CD14-positive monocyte (primary cell): ENCODE measurements at regions not wholly inside any gene's neighbourhood (a gene's known extent, or its start where the extent isn't known, plus 50 kb on each side); places are given as distances from the start of the nearest gene placed in this dataset.
"Not testable (repeated sequence)": the region's sequence is repeated elsewhere in the genome, so short reads cannot be mapped to it uniquely, and the experiment has no call there.

Experiments
- DNase-seq, 3 donors: peaks; one replicate each; pipeline ENCODE4 v3.0.0-alpha.2; 2011 to 2022
- H2AFZ ChIP-seq: 2 replicates; pipeline ENCODE4 v1.6.0; 2012; ENCODE audit warnings: mild to moderate bottlenecking, low read depth, low read length, inconsistent platforms; ENCODE audit not compliant: insufficient read depth, poor library complexity, severe bottlenecking
- H3K27ac ChIP-seq, 2 donors: 1 replicate in 1 of 2; 2 replicates in 1 of 2; pipeline ENCODE4 v1.5.1; 2012 to 2013; ENCODE audit warnings: low read length in 2 of 2, control low read depth in 1 of 2, inconsistent platforms in 1 of 2, low read depth in 1 of 2, mild to moderate bottlenecking in 1 of 2
- H3K27me3 ChIP-seq, 2 donors: one replicate each; pipeline versions ENCODE4 v1.6.0 to v1.6.1; 2011 to 2013; ENCODE audit warnings: low read length in 2 of 2; ENCODE audit not compliant: control insufficient read depth in 2 of 2, insufficient read depth in 2 of 2
- H3K36me3 ChIP-seq, 2 donors: replicated peaks in 1 of 2; 1 replicate in 1 of 2; 2 replicates in 1 of 2; pipeline versions ENCODE4 v1.5.1 to v1.6.1; 2012 to 2013; ENCODE audit warnings: low read length in 2 of 2, control low read depth in 1 of 2, inconsistent platforms in 1 of 2, mild to moderate bottlenecking in 1 of 2; ENCODE audit not compliant: insufficient read depth in 2 of 2, control insufficient read depth in 1 of 2
- H3K4me1 ChIP-seq, 2 donors: 1 replicate in 1 of 2; 2 replicates in 1 of 2; pipeline versions ENCODE4 v1.5.1 to v1.6.1; 2012 to 2013; ENCODE audit warnings: low read length in 2 of 2, control low read depth in 1 of 2, inconsistent platforms in 1 of 2, mild to moderate bottlenecking in 1 of 2, moderate library complexity in 1 of 2; ENCODE audit not compliant: insufficient read depth in 2 of 2, control insufficient read depth in 1 of 2
- H3K4me2 ChIP-seq: replicated peaks from 2 replicates; pipeline ENCODE3; 2012; ENCODE audit warnings: low read length, moderate library complexity, mild to moderate bottlenecking; ENCODE audit not compliant: poor library complexity, severe bottlenecking; ENCODE audit errors: extremely low read depth
- H3K4me3 ChIP-seq, 3 experiments: fragments of 200-600 bp in 1 of 3; sonication (generic) in 1 of 3; replicated peaks in 1 of 3; 1 replicate in 2 of 3; 2 replicates in 1 of 3; pipeline ENCODE4 v1.5.1; 2011 to 2013; ENCODE audit warnings: low read length in 3 of 3, mild to moderate bottlenecking in 3 of 3, control low read depth in 2 of 3, low read depth in 2 of 3, inconsistent platforms in 1 of 3, moderate library complexity in 1 of 3
- H3K79me2 ChIP-seq: 2 replicates; pipeline ENCODE4 v1.6.0; 2012; ENCODE audit warnings: mild to moderate bottlenecking, control low read depth, inconsistent platforms, low read length, moderate library complexity; ENCODE audit not compliant: insufficient read depth
- H3K9ac ChIP-seq: 2 replicates; pipeline ENCODE4 v1.6.0; 2017; ENCODE audit warnings: low read length, mild to moderate bottlenecking; ENCODE audit not compliant: insufficient read depth, poor library complexity, severe bottlenecking
- H3K9me3 ChIP-seq, 2 donors: replicated peaks in 1 of 2; 1 replicate in 1 of 2; 2 replicates in 1 of 2; pipeline versions ENCODE4 v1.5.1 to v1.6.1; 2012 to 2013; ENCODE audit warnings: low read length in 2 of 2, control low read depth in 1 of 2; ENCODE audit not compliant: control insufficient read depth in 1 of 2, insufficient read depth in 1 of 2
- H4K20me1 ChIP-seq: 2 replicates; pipeline ENCODE4 v1.6.0; 2012; ENCODE audit warnings: mild to moderate bottlenecking, low read length, control low read depth, moderate library complexity; ENCODE audit not compliant: insufficient read depth
- H3K27ac Mint-ChIP-seq, 7 donors: one replicate each; pipeline ENCODE4 v1.8.0; 2020; ENCODE audit warnings: mild to moderate bottlenecking in 7 of 7, mixed read lengths in 7 of 7, moderate library complexity in 6 of 7, inconsistent platforms in 2 of 7
- H3K27me3 Mint-ChIP-seq, 3 donors: one replicate each; pipeline ENCODE4 v1.8.0; 2021 to 2022; ENCODE audit warnings: low read depth in 3 of 3, mild to moderate bottlenecking in 3 of 3, mixed read lengths in 3 of 3, moderate library complexity in 3 of 3, inconsistent platforms in 1 of 3
- H3K36me3 Mint-ChIP-seq, 2 donors: one replicate each; pipeline ENCODE4 v1.8.0; 2020; ENCODE audit warnings: mixed read lengths in 2 of 2, inconsistent platforms in 1 of 2, mild to moderate bottlenecking in 1 of 2
- H3K4me1 Mint-ChIP-seq: one replicate; pipeline ENCODE4 v1.8.0; 2020; ENCODE audit warnings: mild to moderate bottlenecking, mixed read lengths
- H3K4me3 Mint-ChIP-seq, 2 donors: one replicate each; pipeline ENCODE4 v1.8.0; 2020; ENCODE audit warnings: mild to moderate bottlenecking in 2 of 2, mixed read lengths in 2 of 2, moderate library complexity in 1 of 2
- H3K9me3 Mint-ChIP-seq, 7 donors: one replicate each; pipeline ENCODE4 v1.8.0; 2020 to 2022; ENCODE audit warnings: mixed read lengths in 7 of 7, mild to moderate bottlenecking in 6 of 7, moderate library complexity in 6 of 7, inconsistent platforms in 2 of 7
- WGBS: methylation state at CpG from one replicate; pipeline ENCODE4 v1.1.5; 2013; ENCODE audit warnings: missing lambda C conversion rate; ENCODE audit not compliant: insufficient coverage; 5-methylcytosine and 5-hydroxymethylcytosine counted together
- intact Hi-C, 2 donors: fragments of 100-400 bp; cut with micrococcal nuclease; formaldehyde crosslinking; loops; one replicate each; pipeline versions ENCODE4 v1.15.0 to v1.15.1; 2023
- TF ChIP-seq, protein P1 (sequence below): fragments of 200-600 bp; IDR thresholded peaks from one replicate; pipeline ENCODE4 v1.8.0; 2022; ENCODE audit warnings: antibody characterized with exemption, mild to moderate bottlenecking

DNA sequence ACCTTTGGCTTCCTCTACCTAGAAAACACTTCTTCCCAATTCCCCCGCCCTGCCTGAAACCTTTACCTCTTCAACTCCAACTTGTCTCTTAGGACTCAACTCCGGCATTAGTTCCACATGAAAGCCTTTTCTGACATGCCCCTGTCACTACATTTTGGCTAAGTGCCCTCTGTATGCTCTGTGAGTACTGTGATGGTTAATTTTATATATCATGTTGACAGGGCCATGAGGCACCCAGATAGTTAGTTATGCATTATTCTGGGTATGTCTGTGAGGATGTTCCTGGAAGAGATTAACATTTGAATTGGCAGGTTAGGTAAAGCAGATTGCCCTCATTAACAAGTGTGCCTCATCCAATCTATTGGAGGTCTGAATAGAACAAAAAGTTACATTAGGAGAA lies 75.6 kb upstream of the NCKAP5 start:
- Mint-ChIP-seq H3K4me1 (no peaks in the 10 kb centered on the region), H3K4me3 (no peak overlapping the region), H3K36me3 (no peaks in the 10 kb centered on the region), H3K9me3 (peaks cover 1 to 10% (median 5%) of the 10 kb centered on the region in 7 donors), H3K27me3 (peaks cover 0 to 2% (median 2%) of the 10 kb centered on the region in 3 donors), H3K27ac (no peak overlapping the region)
- intact Hi-C loops, result no loop called here
- no CpG with 5 or more reads among the region's 2 CpGs for WGBS
- H3K36me3 ChIP-seq, result no peaks in the 10 kb centered on the region
- H3K9ac ChIP-seq, result no peak overlapping the region
- H3K4me3 ChIP-seq, result no peak overlapping the region
- no peak overlapping the region for H3K4me2 ChIP-seq
- no peaks in the 10 kb centered on the region for H3K79me2 ChIP-seq
- H3K27ac ChIP-seq, result no peak overlapping the region
- no peak for DNase-seq
- H2AFZ ChIP-seq, result no peak overlapping the region
- H3K9me3 ChIP-seq, result no peaks in the 10 kb centered on the region
- H3K27me3 ChIP-seq, result no peaks in the 10 kb centered on the region
- no peaks in the 10 kb centered on the region for H4K20me1 ChIP-seq
- no peaks in the 10 kb centered on the region for H3K4me1 ChIP-seq
- TF ChIP-seq, protein P1, sequence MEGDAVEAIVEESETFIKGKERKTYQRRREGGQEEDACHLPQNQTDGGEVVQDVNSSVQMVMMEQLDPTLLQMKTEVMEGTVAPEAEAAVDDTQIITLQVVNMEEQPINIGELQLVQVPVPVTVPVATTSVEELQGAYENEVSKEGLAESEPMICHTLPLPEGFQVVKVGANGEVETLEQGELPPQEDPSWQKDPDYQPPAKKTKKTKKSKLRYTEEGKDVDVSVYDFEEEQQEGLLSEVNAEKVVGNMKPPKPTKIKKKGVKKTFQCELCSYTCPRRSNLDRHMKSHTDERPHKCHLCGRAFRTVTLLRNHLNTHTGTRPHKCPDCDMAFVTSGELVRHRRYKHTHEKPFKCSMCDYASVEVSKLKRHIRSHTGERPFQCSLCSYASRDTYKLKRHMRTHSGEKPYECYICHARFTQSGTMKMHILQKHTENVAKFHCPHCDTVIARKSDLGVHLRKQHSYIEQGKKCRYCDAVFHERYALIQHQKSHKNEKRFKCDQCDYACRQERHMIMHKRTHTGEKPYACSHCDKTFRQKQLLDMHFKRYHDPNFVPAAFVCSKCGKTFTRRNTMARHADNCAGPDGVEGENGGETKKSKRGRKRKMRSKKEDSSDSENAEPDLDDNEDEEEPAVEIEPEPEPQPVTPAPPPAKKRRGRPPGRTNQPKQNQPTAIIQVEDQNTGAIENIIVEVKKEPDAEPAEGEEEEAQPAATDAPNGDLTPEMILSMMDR, result no peak

DNA sequence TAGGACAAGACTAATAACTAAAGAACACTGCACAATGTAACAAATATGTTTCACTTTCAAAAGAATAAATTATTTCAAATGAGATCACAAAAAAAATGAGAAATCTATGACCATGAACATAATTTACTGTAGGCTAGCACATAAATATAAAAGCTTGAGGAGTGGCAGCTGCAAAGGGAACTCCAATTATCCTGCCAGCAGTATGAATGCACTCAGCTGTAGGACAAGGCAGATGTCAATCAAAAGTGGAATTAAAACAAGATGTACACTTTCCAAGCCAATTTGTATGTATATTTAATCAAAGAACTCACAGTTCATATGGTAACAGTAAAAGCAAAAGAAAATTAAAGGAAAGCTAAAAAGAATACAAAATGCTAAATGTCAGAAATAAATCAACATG lies 76.6 kb upstream of the NCKAP5 start:
- no peak for DNase-seq
- Histone ChIP-seq H4K20me1 (no peaks in the 10 kb centered on the region), H3K27me3 (no peaks in the 10 kb centered on the region), H3K4me3 (no peak overlapping the region), H3K9ac (no peak overlapping the region), H3K4me2 (no peak overlapping the region), H3K36me3 (no peaks in the 10 kb centered on the region), H2AFZ (no peak overlapping the region), H3K27ac (no peak overlapping the region), H3K9me3 (no peaks in the 10 kb centered on the region), H3K79me2 (no peaks in the 10 kb centered on the region), H3K4me1 (no peaks in the 10 kb centered on the region)
- H3K27me3 Mint-ChIP-seq, result peaks cover 0 to 2% (median 2%) of the 10 kb centered on the region in 3 donors
- intact Hi-C loops, result no loop called here
- no peak overlapping the region for H3K27ac Mint-ChIP-seq
- no peaks in the 10 kb centered on the region for H3K36me3 Mint-ChIP-seq
- H3K9me3 Mint-ChIP-seq, result peaks cover 3 to 12% (median 5%) of the 10 kb centered on the region in 7 donors
- TF ChIP-seq, protein P1, result no peak
- no peaks in the 10 kb centered on the region for H3K4me1 Mint-ChIP-seq
- no peak overlapping the region for H3K4me3 Mint-ChIP-seq

DNA sequence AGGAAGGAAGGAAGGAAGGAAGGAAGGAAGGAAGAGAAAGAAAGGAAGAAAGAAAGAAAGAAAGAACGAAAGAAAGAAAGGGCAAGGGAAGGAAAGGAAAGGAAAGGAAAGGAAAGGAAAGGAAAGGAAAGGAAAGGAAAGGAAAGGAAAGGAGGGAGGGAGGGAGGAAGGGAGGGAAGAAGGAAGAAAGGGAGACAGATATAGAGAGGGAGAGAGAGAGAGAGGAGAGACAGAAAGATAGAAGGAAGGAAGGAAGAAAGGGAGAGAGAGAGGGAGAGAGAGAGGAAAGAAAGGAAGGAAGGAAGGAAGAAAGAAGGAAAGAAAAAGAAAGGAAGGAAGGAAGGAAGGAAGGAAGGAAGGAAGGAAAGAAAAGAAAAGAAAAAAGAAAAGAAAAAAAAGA lies 79.1 kb upstream of the NCKAP5 start:
- H3K36me3 ChIP-seq, H3K4me2 ChIP-seq, H3K27me3 Mint-ChIP-seq, H3K9me3 ChIP-seq, H3K27me3 ChIP-seq, DNase-seq, H3K9ac ChIP-seq, H3K4me3 Mint-ChIP-seq, H3K79me2 ChIP-seq, H4K20me1 ChIP-seq, H3K27ac Mint-ChIP-seq, intact Hi-C loops, H3K4me1 ChIP-seq, H3K4me3 ChIP-seq, H2AFZ ChIP-seq, H3K27ac ChIP-seq, H3K4me1 Mint-ChIP-seq, H3K36me3 Mint-ChIP-seq: not testable (repeated sequence)
- 76% methylated on average over 1 of the region's 1 CpG for WGBS
- H3K9me3 Mint-ChIP-seq, result peaks cover 3 to 12% (median 6%) of the 10 kb centered on the region in 7 donors
